Mononuclear cell (primary cell): ENCODE measurements at regions not wholly inside any gene's neighbourhood (a gene's known extent, or its start where the extent isn't known, plus 50 kb on each side); places are given as distances from the start of the nearest gene placed in this dataset.
A peak's percentile ranks its signal among the peaks of the same experiment; 100 is the strongest.

Experiments used
- H3K27me3 ChIP-seq: 2 replicates; pipeline ENCODE4 v1.6.0; 2011; ENCODE audit warnings: low read length, control low read depth; ENCODE audit not compliant: insufficient read depth
- H3K4me1 ChIP-seq: 2 replicates; pipeline ENCODE4 v1.5.1; 2011; ENCODE audit warnings: mild to moderate bottlenecking, low read length, control low read depth; ENCODE audit not compliant: insufficient read depth
- H3K4me3 ChIP-seq: 2 replicates; pipeline ENCODE4 v1.5.1; 2011; ENCODE audit warnings: mild to moderate bottlenecking, low read length, moderate library complexity
- H3K9me3 ChIP-seq: 2 replicates; pipeline ENCODE4 v1.5.1; 2011; ENCODE audit warnings: low read depth, mild to moderate bottlenecking, control low read depth, low read length

GRCh38 chr2:134099273-134099672 is 154.6 kb upstream of the MGAT5 start:
- H3K4me3 ChIP-seq, result no peak overlapping the region
- no peaks in the 10 kb centered on the region for H3K27me3 ChIP-seq
- no peaks in the 10 kb centered on the region for H3K9me3 ChIP-seq
- no peaks in the 10 kb centered on the region for H3K4me1 ChIP-seq

- no peaks in the 10 kb centered on the region for H3K9me3 ChIP-seq
- H3K27me3 ChIP-seq, result no peaks in the 10 kb centered on the region
- peaks cover 6% of the 10 kb centered on the region for H3K4me1 ChIP-seq
- H3K4me3 ChIP-seq, result no peak overlapping the region
Observed at GRCh38 chr2:134103196-134103595, 150.7 kb upstream of the MGAT5 start.

- Histone ChIP-seq H3K9me3 (no peaks in the 10 kb centered on the region), H3K4me1 (peaks cover 10% of the 10 kb centered on the region), H3K27me3 (no peaks in the 10 kb centered on the region), H3K4me3 (no peak overlapping the region)
Observed at GRCh38 chr2:134104754-134105153, 149.1 kb upstream of the MGAT5 start.

DNA sequence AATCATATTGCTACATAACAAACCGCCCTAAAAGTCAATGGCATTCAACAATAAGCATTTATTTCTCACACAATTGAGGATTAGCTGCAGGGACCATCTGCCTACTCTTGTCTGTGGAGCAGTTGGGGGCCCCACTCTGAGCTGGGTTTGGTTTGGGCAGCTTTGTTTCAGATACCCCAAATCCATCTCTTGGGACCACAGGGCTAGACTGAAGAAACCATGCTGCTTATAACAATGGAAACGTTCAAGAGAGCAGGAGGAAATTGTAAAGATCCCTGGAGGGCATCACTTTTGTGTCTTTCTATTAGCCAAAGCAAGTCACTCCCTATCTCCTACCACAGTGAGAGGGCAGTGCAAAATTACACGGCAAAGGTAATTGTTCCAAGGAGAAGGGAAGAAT is 146.5 kb upstream of the MGAT5 start:
- Histone ChIP-seq H3K27me3 (no peaks in the 10 kb centered on the region), H3K9me3 (no peaks in the 10 kb centered on the region), H3K4me3 (no peak overlapping the region), H3K4me1 (peaks cover 10% of the 10 kb centered on the region)

- Histone ChIP-seq H3K9me3 (no peaks in the 10 kb centered on the region), H3K27me3 (no peaks in the 10 kb centered on the region), H3K4me3 (no peak overlapping the region), H3K4me1 (peaks cover 10% of the 10 kb centered on the region)
Observed at GRCh38 chr2:134108113-134108512, 145.8 kb upstream of the MGAT5 start.

DNA sequence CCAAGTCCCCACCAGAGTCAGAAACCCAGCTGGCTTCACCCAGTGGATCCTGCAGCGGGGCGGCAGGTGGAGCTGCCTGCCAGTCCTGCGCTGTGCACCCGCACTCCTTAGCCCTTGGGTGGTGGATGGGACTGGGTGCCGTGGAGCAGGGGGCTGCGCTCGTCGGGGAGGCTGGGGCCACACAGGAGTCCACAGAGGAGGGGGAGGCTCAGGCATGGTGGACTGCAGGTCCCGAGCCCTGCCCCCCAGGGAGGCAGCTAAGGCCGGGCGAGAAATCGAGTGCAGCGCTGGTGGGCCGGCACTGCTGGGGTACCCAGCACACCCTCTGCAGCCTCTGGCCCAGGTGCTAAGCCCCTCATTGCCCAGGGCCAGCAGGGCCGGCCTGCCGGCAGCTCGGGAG is 144.6 kb upstream of the MGAT5 start:
- no peaks in the 10 kb centered on the region for H3K9me3 ChIP-seq
- H3K4me3 ChIP-seq, result no peak overlapping the region
- H3K4me1 ChIP-seq, result peaks cover 10% of the 10 kb centered on the region
- H3K27me3 ChIP-seq, result no peaks in the 10 kb centered on the region

GRCh38 chr2:134109725-134110124 is 144.1 kb upstream of the MGAT5 start:
- H3K4me1 ChIP-seq, result peaks cover 10% of the 10 kb centered on the region
- H3K9me3 ChIP-seq, result no peaks in the 10 kb centered on the region
- H3K27me3 ChIP-seq, result no peaks in the 10 kb centered on the region
- H3K4me3 ChIP-seq, result no peak overlapping the region

DNA sequence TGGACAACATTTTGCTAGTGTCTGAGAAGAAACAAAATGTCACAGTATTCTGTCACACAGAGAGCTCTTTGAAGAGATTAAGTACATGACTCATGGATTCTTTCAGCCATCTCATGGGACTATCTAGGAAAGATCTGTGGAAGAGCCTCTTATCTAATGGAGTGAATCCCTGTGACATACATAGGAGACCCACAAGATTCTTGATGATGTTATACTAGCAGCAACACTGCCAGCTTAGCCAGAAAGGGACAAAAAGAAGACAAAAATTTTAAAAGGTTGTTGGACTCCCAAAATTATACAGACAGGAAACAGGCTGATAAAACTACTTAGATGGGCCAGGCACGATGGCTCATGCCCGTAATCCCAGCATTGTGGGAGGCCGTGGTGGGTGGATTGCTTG is 143.3 kb upstream of the MGAT5 start:
- H3K9me3 ChIP-seq, result no peaks in the 10 kb centered on the region
- H3K27me3 ChIP-seq, result no peaks in the 10 kb centered on the region
- peaks cover 10% of the 10 kb centered on the region for H3K4me1 ChIP-seq
- no peak overlapping the region for H3K4me3 ChIP-seq

GRCh38 chr2:134117676-134118075 is 136.2 kb upstream of the MGAT5 start:
- Histone ChIP-seq H3K27me3 (no peaks in the 10 kb centered on the region), H3K9me3 (no peaks in the 10 kb centered on the region), H3K4me1 (peaks cover 30% of the 10 kb centered on the region), H3K4me3 (no peak overlapping the region)

- no peak overlapping the region for H3K4me3 ChIP-seq
- peaks cover 38% of the 10 kb centered on the region for H3K4me1 ChIP-seq
- H3K27me3 ChIP-seq, result no peaks in the 10 kb centered on the region
- H3K9me3 ChIP-seq, result no peaks in the 10 kb centered on the region
Observed at GRCh38 chr2:134118279-134119116, 135.4 kb upstream of the MGAT5 start.

- H3K27me3 ChIP-seq, result no peaks in the 10 kb centered on the region
- no peaks in the 10 kb centered on the region for H3K9me3 ChIP-seq
- peaks cover 44% of the 10 kb centered on the region for H3K4me1 ChIP-seq
- H3K4me3 ChIP-seq, result peak overlapping the region; percentile 81
Observed at GRCh38 chr2:134119117-134119712, 134.7 kb upstream of the MGAT5 start.

DNA sequence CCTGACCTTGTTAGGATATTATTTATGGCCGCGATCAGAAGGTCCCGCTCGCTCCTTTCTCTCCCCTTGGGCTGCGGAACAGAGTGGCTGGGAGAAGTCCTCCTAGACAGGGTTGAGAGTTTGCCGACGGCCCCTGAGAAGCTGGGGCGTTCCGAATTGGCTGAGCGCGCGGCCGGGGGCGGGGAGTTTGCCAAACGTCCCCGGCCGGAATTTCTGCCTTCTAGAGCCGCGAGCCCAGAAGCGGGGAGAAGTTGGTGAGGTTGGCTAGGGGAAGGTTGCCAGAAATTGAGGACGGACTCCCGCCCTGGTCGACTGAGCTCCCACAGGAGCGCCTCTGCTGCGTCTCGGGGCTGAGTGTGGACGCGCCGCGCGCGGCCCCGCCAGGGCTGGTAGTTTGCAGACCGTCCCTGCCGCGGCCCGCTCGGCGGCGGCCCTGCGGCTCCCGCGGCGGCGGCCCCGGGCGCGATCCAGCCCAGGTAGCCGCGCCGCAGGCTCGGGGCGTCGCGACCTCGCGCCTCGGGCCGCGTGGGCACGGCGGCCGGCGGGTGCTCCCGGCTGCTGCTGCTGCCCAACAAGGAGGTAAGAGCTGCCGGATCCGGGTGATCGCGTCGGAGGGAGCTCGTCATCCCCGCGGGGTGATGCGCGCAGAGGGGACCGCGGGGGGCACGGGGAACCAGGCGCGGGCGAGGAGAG is 134.0 kb upstream of the MGAT5 start:
- peak overlapping the region; percentile 81 for H3K4me3 ChIP-seq
- H3K27me3 ChIP-seq, result no peaks in the 10 kb centered on the region
- H3K4me1 ChIP-seq, result peaks cover 49% of the 10 kb centered on the region
- H3K9me3 ChIP-seq, result no peaks in the 10 kb centered on the region

- peak overlapping the region; percentile 81 for H3K4me3 ChIP-seq
- H3K27me3 ChIP-seq, result no peaks in the 10 kb centered on the region
- H3K4me1 ChIP-seq, result peaks cover 53% of the 10 kb centered on the region
- no peaks in the 10 kb centered on the region for H3K9me3 ChIP-seq
Observed at GRCh38 chr2:134120406-134120732, 133.5 kb upstream of the MGAT5 start.

DNA sequence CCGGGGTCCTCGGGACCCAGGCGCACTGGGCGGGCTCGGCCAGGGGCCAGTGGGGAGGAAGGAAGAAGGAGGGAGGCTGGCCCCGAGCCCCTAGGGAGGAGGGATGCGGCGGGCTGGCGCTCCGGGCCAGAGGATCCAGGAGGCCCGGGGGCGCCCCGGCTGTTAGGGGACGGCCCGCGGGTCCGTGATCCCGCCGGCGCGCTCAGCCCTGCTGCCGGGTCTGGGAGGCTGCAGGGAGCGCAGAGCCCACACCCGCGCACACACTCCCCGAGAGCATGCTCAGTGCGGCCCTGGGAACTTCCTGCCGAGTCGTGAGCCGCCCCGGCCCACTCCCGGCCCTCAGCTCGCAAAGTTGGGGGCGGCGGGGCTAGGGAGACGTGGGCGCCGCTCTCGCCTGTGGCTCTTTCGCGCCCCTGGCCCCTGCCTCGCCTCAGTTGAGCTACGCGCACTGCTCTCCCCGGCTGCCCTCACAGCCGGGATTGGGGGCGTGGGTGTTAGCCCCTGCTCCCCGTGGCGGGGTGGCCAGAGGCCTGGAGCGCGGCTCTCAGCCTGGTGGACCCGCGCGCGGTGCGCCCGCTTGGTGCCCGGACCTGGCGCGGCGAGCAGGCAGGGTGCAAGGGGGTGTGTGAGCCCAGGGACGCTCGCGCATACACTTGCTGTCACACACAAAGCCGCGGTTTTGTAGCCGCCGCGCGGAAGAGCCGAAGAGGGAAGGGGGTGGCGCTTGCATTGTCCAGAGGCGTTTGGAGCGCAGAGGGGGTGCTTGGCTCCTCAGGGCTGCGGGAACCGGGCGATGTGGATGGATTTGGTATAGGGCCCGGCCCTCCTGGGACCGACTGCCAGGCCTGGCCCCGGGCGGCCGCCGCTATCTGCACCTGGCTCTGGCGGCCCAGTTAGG is 132.9 kb upstream of the MGAT5 start:
- H3K4me3 ChIP-seq, result peak overlapping the region; percentile 81
- H3K27me3 ChIP-seq, result no peaks in the 10 kb centered on the region
- H3K9me3 ChIP-seq, result no peaks in the 10 kb centered on the region
- H3K4me1 ChIP-seq, result peaks cover 59% of the 10 kb centered on the region

- Histone ChIP-seq H3K4me1 (peaks cover 72% of the 10 kb centered on the region), H3K9me3 (no peaks in the 10 kb centered on the region), H3K27me3 (no peaks in the 10 kb centered on the region), H3K4me3 (no peak overlapping the region)
Observed at GRCh38 chr2:134122610-134123009, 131.3 kb upstream of the MGAT5 start.
